Retina (tissue), 1 donor: ENCODE measurements at regions not wholly inside any gene's neighbourhood (a gene's known extent, or its start where the extent isn't known, plus 50 kb on each side); places are given as distances from the start of the nearest gene placed in this dataset.
A peak's percentile ranks its signal among the peaks of the same experiment; 100 is the strongest.
"Not testable (repeated sequence)": the region's sequence is repeated elsewhere in the genome, so short reads cannot be mapped to it uniquely, and the experiment has no call there.

Experiments
- DNase-seq: peaks from one replicate; pipeline ENCODE4 v3.0.0-alpha.2; 2016

DNA sequence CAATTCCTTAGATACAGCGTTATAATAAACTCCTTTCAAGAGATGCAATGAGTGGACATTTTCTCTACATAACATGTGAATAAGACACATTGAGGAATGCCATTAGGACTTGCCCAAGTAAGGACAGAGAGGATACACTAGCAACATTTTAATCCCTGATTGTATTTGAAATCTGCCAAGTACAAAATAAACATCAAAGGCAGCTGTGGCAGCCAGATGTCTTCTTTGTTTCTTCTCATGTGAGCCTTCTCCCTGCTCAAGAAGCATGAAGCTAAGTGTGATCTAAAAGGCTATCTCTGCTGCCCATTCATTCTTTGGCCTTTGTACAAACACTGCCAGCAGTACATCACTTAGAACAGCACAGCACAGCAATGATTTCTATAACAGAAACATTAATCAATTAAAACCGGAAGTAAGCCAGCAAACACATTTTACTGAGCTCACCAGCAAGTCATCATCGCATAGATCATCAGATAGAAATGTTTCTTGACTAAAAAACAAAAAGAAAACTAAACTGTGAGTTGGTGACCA is 364.0 kb downstream of the CNTN6 start:
- peak; percentile 39 for DNase-seq

DNA sequence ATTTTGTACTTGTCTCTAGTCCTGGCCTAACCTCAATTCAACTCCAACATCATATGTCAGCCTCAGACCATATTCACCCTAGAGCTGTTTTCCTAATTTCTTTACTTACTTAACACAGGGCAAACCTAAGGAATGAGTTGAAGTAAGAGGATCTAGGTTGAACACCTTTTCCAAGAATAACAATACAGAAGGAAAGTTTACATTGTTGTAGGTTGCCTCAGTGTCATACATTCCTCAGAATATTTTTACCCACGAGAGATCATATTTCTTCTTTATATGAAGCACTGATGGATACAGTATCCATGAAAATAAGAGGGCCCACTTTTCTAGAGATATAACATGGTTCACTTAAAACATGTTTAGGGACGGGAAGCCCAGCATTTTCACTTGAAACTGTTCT is 369.5 kb downstream of the CNTN6 start:
- no peak for DNase-seq

DNA sequence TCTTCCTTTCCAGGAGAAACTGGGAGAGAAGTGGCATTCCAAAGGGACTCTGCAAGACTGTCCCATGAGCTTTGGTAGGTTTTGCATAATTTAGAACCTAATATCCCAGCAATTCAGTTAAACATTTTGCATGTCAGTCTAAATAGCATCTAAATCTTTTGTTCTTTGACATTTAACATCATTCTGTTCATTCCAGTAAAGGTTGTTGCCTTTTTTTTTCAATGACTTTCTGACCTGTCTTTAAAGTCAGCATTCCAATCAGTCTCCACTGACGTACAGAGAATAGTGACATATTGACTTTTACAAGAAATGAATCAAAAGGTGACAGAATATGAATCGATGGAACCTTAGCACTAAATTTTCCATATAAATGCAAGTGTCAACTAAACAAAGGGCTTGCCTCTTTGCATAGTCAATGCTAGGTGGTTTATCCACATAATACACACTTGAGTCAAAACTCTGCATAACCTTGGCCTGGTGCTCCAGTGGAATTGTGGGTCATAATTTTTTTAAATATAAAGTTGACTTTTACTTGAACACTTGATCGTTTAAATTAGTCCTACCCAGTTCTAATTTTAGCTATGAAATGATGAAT is 370.1 kb downstream of the CNTN6 start:
- DNase-seq, result no peak

DNA sequence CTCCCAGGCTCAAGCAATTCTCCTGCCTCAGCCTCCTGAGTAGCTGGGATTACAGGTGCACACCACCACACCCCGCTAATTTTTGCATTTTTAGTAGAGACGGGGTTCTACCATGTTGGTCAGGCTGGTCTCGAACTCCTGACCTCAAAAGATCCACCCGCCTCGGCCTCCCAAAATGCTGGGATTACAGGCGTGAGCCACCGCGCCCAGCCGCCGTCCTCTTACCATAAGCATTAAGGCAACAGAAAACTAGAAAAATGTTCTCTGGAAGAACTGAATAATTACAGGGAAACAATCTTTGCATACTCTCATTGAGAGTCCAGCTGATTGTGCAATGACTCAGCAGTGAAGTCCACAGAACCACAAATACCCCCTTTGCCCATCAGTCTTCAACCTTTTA is 372.3 kb downstream of the CNTN6 start:
- not testable (repeated sequence) for DNase-seq

DNA sequence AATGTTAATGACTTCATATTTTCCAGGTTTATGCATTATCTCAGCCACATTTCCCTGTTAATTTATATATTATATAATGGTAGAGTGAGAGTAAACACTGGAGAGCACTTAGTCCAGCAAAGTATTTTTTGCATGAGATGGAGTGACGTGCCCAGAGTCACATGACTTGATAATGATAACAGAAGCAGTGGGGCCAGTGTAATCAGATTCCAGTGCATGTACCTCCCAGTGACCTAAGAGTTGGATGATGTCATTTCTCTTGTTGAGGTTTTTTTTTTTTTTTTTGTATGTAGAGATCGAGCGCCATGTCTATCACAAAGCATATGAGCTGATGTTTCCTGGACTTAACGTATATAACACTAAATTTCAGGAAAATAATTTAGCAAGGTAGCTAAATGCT is 375.3 kb downstream of the CNTN6 start:
- DNase-seq, result no peak

DNA sequence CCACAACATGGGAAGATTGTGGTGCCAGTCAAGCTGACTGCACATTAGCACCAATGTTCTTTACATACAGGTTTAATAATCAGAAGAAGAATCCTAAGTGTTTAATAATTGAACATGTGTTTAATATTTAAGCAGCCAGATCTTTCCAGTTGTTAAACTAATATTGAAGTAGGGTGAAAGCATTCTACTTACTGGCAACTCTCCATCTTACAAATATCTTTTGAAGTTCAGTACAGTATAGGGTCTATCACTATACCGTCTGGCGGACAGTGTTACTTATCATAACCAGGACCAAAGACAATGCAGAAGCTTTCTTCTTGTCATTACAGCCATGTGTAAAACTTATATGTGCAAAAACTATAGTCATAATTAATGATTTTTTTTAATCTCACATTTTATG is 376.4 kb downstream of the CNTN6 start:
- DNase-seq, result no peak

DNA sequence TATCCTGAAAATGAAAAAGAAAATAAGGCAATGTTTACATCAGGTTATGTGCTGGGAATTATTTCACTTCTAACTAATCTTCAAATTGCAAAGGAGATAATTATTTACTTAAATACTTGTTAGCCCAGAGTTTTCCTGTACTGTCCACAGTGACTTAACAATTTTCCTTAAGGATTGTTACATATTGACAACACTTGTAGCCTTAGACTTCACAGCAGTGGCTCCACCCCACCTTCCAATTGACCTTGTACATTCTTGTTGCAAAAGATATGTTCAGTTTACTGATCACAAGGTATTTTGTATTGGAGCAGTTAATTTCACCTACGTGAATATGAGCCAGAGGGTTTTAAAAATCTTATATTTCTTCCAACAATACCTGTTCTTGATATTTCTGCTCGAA is 376.9 kb downstream of the CNTN6 start:
- no peak for DNase-seq

DNA sequence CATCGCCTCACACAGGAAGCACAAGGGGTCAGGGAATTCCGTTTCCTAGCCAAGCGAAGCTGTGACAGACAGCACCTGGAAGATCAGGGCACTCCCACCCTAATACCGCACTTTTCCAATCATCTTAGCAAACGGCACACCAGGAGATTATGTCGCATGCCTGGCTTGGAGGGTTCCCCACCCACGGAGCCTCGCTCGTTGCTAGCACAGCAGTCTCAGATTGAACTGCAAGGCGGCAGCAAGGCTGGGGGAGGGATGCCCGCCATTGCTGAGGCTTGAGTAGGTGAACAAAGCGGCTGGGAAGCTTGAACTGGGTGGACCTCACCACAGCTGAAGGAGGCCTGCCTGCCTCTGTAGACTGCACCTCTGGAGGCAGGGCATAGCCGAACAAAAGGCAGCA is 384.8 kb downstream of the CNTN6 start:
- no peak for DNase-seq

DNA sequence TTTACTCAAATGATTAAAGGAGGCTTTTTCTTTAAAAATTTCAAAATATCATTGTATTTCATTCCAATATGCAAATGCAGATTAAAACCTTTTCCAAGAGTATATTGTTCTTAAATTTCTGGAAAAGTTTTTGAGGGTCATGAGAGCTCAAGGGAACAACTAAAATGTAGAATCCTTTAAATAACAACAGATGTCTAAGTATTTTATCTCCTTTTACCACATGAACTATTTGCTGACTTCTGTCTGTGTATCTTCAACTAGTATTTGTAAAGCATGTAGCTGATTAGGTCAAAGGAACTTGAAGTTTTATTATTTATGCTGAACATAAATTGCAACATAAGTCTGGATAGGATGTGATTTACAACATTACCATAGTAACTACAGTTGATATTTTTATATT is 402.6 kb downstream of the CNTN6 start:
- DNase-seq, result no peak

DNA sequence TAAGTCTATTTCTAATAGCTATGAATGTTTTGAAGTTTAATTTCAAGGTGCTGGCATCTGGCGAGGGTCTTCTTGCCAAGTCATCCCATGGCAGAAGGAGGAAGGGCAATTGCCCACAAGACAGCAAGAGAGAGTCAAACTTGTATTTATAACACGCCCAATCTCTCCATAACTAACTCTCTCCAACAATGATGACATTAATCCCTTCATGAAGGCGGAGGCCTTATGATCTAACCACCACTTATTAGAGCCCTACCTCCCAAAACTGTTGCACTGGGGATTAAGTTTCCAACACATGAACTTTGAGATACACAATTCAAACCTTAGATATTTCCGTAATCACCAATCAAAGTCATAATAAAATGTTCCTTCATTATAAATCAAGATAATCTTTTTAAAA is 406.9 kb downstream of the CNTN6 start:
- no peak for DNase-seq

DNA sequence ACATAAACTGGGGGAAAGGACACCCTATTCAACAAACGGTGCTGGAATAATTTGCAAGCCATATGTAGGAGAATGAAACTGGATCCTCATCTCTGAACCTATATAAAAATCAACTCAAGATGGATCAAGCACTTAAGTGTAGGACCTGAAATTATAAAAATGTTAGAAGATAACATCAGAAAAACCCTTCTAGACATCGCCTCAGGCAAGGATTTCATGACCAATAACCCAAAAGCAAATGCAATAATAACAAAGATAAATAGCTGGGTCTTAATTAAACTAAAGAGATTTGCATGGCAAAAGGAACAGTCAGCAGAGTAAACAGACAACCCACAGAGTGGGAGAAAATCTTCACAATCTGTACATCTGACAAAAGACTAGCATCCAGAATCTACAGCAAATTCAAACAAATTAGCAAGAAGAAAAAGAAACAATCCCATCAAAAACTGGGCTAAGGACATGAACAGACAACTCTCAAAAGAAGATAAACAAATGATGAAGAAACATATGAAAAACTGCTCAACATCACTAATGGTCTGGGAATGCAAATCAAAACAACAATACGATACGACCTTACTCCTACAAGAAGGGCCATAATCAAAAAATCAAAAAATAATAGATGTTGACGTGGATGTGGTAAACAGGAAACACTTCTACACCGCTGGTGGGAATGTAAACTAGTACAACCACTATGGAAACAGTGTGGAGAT is 408.7 kb downstream of the CNTN6 start:
- no peak for DNase-seq

DNA sequence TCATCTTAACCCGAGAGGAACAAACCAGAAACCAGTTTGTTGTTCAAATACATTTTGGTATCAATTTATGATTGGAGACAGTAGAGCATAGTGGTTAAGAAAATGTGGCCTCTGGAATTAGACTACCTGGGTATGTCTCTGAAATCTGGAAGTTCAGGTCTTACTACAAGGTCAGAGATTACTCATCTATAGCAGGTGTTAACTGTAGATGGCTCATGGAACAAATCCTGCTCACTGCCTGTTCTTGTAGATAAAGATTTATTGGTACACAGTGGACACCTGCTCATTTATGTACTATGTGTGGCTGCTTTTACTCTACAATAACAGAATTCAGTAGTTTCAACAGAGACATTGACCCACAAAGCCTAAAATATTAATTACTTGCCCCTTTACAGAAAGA is 413.3 kb downstream of the CNTN6 start:
- DNase-seq, result no peak

DNA sequence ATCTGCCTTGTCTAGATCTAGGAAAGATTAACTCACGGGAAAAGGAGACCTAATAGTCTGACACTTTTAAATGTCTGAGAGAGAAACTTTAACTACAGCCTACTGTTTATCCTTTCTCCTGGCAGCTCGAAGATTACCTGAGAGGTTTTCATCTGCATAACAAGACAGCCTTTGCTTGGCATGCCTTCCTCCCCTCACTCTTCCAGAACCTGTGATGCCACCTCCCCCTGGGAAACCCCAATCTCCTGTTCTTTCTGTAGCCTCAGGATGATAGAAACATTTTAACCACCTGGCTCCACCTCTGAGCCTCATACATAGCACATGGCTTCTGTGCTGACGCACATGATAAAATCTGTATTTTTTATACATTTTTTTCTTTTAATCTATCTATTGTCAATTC is 420.8 kb downstream of the CNTN6 start:
- DNase-seq, result no peak

DNA sequence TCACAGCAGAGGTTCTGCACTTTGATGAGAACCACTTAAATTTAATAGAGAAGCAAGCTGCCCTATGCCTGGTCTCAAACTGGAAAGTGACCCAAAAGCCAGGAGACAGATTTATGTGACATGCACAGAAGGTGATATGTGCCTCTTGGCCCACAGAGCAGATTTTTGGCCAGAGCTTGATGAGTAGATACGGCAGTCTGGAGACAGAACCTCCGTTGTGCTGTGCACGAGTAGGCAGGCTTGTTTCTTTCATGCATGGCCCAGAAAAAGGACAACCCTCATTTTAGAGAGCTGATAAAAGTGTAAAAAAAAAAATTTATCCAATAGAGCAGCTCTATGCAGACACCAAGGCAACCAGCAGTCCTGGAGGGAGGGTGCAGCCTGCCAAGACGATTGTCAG is 423.1 kb downstream of the CNTN6 start:
- peak; percentile 35 for DNase-seq

DNA sequence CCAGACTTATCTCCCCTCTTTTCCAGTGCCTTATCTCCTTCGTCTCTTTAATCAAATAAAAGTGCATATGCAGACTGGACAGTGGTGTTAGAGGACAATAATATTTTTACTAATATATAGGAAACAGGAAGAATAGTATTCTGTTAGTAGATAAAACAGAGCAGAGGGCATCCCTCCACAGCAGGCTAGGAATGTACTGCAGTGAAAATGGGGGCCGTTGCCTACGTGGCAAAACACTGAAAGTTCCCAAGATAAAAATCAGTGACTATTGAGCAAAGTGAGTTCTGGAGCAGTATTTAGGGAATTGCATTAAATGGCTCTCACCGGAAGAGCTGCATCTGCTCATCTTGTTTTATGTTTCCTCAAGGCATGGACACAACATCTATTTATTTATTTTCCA is 435.0 kb downstream of the CNTN6 start:
- no peak for DNase-seq

DNA sequence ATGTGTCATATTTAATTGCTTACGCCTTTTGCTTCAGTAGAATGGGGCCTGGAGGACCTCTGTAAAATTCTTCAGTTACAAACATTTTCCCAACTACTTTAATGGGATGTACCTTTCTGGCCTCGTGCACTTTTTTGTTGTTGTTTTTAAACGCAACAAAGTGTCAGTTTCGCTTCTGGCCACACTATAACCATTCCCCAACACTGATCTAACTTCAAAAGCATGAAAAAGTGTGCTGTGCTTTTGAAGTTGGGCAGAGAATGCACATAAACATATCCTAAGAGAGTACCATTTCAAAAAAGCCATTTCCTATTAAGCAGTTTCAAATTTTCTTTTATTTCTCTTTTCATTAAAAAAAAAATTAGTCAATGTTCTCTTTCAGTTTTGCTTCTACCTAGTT is 435.8 kb downstream of the CNTN6 start:
- peak; percentile 51 for DNase-seq

DNA sequence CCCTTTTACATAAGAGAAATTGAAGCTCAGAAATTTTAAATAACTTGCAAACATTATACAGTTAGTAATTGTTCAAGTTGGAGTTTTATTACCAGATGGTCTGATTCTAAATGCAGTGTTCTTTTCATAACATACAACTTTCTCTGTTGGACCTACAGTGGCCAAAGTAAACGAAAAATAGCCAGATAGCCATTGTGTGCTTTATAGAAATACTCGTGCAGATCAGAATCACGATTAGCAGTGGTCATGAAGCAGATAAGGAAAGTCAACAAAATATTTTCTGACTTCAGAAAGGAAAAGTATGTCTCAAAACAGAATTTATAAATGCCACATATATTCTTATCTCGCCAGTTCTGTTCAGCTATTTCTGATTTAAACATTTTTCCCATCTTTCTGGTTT is 436.9 kb downstream of the CNTN6 start:
- no peak for DNase-seq

DNA sequence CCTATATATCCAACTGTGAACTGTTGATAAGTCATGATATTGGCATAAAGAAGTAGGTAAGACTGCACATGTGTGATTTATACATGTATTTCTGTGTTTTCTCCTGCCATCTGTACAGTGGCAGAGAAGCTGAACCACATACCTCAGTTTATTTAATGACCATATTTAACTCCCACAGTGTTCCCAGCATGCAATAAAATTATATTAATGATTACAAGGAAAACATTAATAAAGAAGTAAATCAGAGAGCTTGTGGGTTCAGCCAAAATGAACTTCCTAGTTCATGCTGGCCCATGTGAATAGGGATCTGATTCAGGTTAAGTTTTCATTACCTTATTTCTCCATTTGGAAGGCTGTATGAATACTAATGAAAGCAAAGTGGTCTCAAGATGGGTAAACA is 439.2 kb downstream of the CNTN6 start:
- no peak for DNase-seq

DNA sequence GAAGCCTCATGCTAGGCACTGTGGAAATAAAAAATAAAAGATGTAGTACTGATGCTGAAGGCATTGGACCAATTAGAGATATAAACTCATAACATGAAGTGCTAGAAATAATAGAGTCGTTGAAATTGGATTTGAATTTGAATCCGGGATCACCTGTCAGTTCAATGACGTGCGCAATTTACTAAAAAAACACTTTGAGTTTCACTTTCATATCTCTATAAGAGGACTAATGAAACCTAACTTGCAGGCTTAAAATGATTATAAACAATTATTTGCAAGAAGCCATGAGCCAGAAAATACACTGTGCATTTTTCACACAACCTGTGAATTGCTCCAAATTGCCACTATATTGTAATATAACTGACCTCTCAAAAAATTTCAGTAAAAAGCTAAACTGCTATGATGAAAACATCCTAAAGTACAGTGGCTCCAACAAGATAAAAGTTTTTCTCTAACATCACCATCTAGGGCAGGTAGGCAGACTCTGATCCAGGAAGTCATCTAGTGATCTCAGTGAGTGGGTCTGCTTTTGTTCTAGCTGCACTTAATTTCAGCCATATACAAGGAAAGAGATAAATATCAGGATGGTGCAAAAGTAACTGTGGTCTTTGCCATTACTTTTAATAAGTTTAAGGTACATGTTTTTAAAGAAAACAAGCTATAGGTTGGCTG is 440.2 kb downstream of the CNTN6 start:
- DNase-seq, result no peak

DNA sequence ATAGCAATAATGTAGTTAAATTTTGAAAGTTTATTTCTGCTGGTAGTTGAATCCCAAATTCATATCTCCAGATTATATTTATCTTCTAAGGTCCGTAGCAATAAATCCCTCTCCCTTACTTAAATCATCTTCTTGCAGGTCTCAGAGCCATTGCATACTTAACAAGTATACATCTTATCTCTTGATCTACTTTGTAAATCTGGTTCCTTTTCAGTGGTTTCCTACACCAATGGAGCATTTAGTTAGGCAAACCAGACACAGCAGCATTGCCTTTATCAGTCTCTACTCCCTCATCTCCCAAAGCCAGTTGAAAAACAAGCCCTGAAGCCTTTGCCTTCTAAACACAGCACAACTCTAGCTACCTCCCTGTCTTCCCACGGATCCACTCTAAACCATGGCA is 440.9 kb downstream of the CNTN6 start:
- no peak for DNase-seq

DNA sequence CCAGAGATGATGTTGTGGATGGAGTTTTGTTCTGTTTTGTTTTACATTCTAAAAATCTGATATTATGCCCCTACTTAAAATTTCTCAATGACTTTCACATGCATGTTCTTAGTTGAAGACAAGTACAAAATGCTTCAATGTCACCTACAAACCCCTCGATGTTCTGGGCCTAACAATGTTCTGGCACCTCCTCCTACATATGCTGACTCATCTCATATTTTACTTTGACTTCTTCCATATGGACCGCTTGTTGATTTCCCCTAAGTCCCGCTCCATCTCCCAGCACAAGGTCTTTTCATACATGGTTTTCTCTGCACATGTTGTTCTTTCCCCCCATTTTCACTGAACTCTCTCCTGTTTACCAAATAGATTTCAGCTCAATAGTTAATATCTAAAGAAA is 441.4 kb downstream of the CNTN6 start:
- no peak for DNase-seq

DNA sequence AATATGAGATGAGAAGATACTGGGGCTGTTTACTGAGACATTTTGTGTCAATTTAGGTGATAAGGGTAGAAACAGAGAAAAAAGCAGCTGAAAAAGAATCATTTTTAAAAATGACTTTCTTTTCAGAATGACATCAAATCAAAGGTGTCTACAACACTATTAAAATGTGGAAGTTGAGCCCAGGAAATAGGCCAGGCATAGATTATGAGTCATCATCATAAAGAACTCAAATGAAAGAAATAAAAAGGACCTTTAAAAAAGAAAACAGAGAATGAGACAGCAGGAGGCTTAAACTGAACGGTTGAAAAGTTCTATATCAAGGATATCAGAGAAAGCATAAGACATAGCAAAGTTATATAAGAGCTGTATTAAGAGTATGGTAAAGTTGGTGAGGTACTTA is 442.5 kb downstream of the CNTN6 start:
- no peak for DNase-seq

DNA sequence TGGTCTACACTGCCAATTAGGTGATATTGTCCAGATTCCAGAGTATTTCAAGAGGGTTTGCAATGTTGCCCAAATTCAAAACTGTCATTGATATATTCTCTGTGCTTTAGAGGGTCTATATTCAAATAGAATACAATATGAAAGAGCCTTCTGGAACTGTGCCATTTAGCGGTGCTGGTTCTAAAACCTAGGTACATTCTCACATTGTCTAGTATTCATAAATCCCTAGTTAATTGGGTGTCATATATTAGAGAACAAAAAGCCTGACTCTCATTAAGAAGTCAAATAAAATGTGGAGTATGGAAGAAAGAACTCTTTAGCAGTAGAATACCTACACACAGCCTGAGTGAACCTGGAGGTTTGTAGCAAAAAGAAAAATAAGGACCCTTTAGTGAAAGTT is 447.9 kb downstream of the CNTN6 start:
- no peak for DNase-seq

DNA sequence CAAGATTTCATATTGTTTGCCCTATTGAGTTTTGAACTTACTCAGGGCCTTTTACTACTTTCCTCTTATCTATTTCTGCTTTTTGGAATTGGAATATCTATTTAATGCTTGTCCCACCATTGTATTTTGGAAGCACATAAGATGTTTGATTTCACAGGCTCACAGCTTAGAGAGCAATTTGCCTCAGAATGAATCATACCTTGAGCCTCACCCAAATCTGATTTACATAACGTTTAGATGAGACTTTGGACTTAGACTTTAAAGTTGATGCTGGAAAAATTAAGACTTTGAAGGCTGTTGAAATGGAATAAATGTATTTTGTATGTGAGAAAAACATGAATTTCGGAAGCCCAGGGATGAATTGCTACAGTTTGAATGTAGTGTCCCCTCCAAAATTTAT is 458.9 kb downstream of the CNTN6 start:
- DNase-seq, result no peak
